T1000 (cell line): ENCODE measurements at regions not wholly inside any gene's neighbourhood (a gene's known extent, or its start where the extent isn't known, plus 50 kb on each side); places are given as distances from the start of the nearest gene placed in this dataset.

ENCODE experiments used
- DNase-seq: peaks from one replicate; lab custom pipeline; 2025; ENCODE audit warnings: mixed read lengths; lab: John Stamatoyannopoulos, UW

- DNase-seq = no peak
Observed at GRCh38 chr10:29925771-29926692, 133.4 kb downstream of the JCAD start.

GRCh38 chr10:29924436-29924835 lies 134.9 kb downstream of the JCAD start:
- no peak for DNase-seq

GRCh38 chr10:29923416-29923965 lies 135.9 kb downstream of the JCAD start:
- DNase-seq = no peak

- no peak for DNase-seq
Observed at GRCh38 chr10:29922892-29923291, 136.5 kb downstream of the JCAD start.

- no peak for DNase-seq
Observed at GRCh38 chr10:29922226-29922625, 137.2 kb downstream of the JCAD start.

GRCh38 chr10:29921071-29921446 lies 138.3 kb downstream of the JCAD start:
- DNase-seq = no peak

GRCh38 chr10:29920408-29921070 lies 138.8 kb downstream of the JCAD start:
- no peak for DNase-seq

GRCh38 chr10:29918623-29919400 lies 140.6 kb downstream of the JCAD start:
- DNase-seq = no peak

GRCh38 chr10:29917311-29917710 lies 142.1 kb downstream of the JCAD start:
- DNase-seq = no peak

- no peak for DNase-seq
Observed at GRCh38 chr10:29916669-29917068, 142.7 kb downstream of the JCAD start.

GRCh38 chr10:29914986-29915785 lies 144.2 kb downstream of the JCAD start:
- DNase-seq = no peak

GRCh38 chr10:29908962-29909361 lies 150.4 kb downstream of the JCAD start:
- no peak for DNase-seq

GRCh38 chr10:29900865-29901264 lies 158.5 kb downstream of the JCAD start:
- DNase-seq = no peak

- no peak for DNase-seq
Observed at GRCh38 chr10:29897999-29898716, 161.2 kb downstream of the JCAD start.

GRCh38 chr10:29897430-29897829 lies 162.0 kb downstream of the JCAD start:
- no peak for DNase-seq

GRCh38 chr10:29896053-29896452 lies 163.3 kb downstream of the JCAD start:
- no peak for DNase-seq

- peak; percentile 46 for DNase-seq
Observed at GRCh38 chr10:29895456-29895855, 163.9 kb downstream of the JCAD start.

- DNase-seq = no peak
Observed at GRCh38 chr10:29888321-29888720, 171.1 kb downstream of the JCAD start.

- DNase-seq = no peak
Observed at GRCh38 chr10:29886299-29886698, 173.1 kb downstream of the JCAD start.

GRCh38 chr10:29883231-29883630 lies 176.2 kb downstream of the JCAD start:
- DNase-seq = no peak

GRCh38 chr10:29882766-29883165 lies 176.6 kb downstream of the JCAD start:
- no peak for DNase-seq
